ENCODE measurements at regions not wholly inside any gene's neighbourhood (a gene's known extent, or its start where the extent isn't known, plus 50 kb on each side); places are given as distances from the start of the nearest gene placed in this dataset.
A peak's percentile ranks its signal among the peaks of the same experiment; 100 is the strongest.

DNA sequence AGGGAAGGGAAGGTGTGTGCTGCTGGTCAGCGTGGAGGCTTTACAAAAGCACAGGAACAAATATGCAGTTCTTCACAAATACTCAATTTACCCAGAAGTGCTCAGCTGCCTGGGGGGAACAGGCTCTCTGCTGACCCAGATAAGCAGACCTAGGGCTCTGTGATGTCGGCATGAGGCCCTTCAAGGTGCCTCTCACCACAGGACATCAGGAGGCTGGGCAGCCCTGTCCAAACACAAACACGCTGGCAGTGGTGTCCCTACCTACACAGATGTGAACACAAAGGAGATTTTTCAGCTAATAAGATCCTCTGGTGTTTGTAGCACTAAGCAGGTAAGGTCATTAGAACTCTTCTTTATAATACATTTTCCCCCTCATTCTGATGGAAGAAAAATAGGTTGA is 243.0 kb upstream of the PROX1 start:
- H3K4me3 Mint-ChIP-seq, result no peak overlapping the region
- H3K36me3 Mint-ChIP-seq, result no peaks in the 10 kb centered on the region
- no peak overlapping the region for H3K27ac Mint-ChIP-seq
- no peaks in the 10 kb centered on the region for H3K27me3 Mint-ChIP-seq
- H3K9me3 Mint-ChIP-seq, result peaks cover 2% of the 10 kb centered on the region
- no peaks in the 10 kb centered on the region for H3K4me1 Mint-ChIP-seq
- no peak for DNase-seq

DNA sequence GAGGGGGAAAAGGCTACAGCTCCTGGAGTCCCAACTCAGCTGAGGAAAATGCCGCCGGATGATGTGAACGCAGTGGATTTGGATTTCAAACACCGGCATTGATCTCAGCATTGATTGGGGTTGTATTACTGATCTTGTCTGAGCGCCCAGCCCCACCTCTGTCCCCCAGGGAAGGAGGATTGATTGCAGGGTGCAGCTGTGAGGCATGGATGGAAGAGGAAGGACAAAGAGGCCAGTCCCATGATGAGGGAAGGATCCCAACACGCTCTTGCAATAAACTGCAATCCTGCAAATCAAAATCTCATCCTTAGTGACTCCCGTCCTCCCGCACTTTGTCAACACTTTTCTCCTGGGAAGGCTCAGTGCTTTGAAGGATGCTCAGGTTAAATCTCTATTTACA is 242.3 kb upstream of the PROX1 start:
- Mint-ChIP-seq H3K4me1 (no peaks in the 10 kb centered on the region), H3K27me3 (no peaks in the 10 kb centered on the region), H3K36me3 (no peaks in the 10 kb centered on the region), H3K27ac (no peak overlapping the region), H3K4me3 (no peak overlapping the region), H3K9me3 (peaks cover 2% of the 10 kb centered on the region)
- no peak for DNase-seq

DNA sequence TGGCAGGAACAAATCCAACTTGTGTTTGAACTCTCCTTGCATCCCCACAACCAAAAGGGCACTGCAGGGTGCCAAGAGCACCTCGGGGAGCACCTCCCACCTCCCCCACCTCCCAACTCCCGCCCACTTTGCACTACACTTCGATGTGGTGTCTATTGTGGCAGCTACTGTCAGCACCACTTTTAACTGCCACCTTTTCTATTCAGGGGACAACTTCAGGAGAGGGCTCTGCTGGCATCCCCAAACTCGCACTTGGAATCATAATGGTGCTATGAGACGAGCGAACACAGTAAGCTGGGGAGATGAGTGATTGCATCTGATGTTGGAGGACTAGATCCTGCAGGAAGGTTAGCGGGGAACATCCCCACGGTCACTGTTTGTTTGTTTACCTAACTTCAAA is 238.2 kb upstream of the PROX1 start:
- H3K36me3 Mint-ChIP-seq, result no peaks in the 10 kb centered on the region
- H3K27ac Mint-ChIP-seq, result no peak overlapping the region
- H3K9me3 Mint-ChIP-seq, result peaks cover 2% of the 10 kb centered on the region
- H3K4me3 Mint-ChIP-seq, result no peak overlapping the region
- no peak for DNase-seq
- no peaks in the 10 kb centered on the region for H3K27me3 Mint-ChIP-seq
- H3K4me1 Mint-ChIP-seq, result no peaks in the 10 kb centered on the region

DNA sequence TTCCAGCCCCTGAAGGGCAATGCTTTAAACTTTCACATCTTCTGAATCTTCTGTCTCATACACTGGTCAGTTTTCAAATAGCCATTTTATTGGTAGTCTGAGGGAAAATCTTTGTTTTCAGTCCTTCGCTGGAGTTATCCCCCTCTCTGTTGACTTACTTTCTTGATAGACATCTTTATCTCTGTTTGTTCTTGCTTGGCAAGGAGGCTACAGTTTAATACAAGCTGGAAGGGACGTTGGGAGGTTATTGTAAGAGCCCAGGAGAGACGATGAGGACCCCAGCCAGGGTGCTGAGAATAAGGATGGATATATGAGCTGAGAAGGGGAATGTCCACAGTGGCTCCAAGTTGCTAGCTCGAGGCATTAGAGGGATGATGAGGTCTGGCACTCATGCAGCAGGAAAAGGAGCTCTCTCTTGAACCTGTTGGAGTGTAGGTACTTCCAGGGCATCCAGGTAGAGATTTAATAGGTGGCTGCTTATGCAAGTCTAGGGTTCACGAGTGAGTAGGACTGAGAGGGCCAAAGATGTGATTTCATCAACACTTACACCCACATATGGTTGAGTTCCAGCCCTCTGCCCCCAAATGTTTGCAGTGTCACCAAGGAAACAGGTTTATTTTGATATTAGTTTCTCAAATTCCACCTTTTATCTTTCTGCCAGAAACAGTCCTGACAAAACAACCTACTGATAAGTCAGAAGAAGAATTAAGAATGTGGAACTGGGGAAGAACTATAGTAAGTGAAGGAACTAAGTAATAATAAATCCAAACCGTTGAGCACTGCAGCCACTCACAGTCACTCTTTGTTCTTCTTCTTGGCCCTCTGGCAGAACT is 237.3 kb upstream of the PROX1 start:
- H3K27ac Mint-ChIP-seq, result no peak overlapping the region

DNA sequence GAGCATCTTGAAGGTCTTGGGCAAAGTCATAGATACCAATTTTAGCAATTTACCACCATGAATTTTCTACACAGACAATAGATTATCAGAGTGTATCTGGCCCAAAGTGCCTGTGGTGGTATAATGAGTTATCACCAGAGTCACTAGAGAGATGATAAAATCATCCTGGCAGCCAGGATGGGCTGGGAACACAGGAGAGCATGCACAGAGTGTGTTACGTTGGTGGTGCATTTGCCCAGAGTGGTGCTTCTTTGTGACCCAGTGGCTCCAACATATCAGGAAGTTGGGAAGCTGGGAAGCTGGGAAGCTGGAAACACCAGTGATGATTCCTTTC is 236.7 kb upstream of the PROX1 start:
- H3K36me3 Mint-ChIP-seq, result no peaks in the 10 kb centered on the region

More for the DNA sequence above, 237.3 kb upstream of the PROX1 start:
- Mint-ChIP-seq H3K4me3 (no peak overlapping the region), H3K36me3 (no peaks in the 10 kb centered on the region), H3K4me1 (no peaks in the 10 kb centered on the region), H3K9me3 (peaks cover 2% of the 10 kb centered on the region), H3K27me3 (no peaks in the 10 kb centered on the region)
- DNase-seq, result no peak

DNA sequence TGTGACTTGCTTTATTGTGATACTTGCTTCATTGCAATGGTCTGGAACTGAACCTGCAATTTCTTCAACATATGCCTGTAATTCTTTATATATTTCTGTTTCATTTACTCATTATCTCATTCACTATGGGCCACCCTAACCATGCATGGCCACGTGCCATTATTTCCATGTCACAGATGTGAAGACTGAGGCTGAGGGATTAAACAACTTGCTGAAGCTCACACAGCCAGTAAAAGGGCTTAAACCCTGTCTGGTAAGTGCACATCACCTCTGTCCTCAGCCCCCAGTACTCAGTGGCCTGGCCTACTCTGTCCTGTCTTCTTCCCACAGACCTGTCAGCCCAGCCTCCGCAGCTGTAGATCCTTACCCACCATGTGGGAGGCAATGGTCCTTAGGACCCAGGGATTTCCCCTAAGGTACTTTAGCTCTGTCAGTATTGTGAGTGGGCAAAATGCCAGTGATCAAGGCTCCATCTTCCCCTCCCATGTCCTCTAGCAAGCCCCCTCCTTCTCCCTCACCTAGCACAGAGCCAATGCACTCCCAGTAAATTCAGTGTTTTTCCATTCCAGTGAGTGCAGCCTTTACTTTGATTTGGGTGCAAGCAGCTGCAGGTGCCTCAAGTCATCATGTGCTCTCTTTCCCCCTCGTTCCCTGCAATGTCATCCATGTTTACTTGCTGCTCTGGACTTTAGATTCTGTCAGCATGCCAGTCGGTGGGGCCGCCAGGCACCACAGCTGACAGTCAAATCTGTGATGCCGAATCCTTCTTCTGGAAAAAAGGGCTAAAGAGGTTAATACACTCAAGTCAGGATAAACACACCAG is 228.2 kb upstream of the PROX1 start:
- H3K4me3 Mint-ChIP-seq, result no peak overlapping the region
- no peaks in the 10 kb centered on the region for H3K36me3 Mint-ChIP-seq
- H3K4me1 Mint-ChIP-seq, result peaks cover 7% of the 10 kb centered on the region
- peaks cover 4% of the 10 kb centered on the region for H3K27me3 Mint-ChIP-seq
- DNase-seq, result no peak
- peaks cover 1% of the 10 kb centered on the region for H3K9me3 Mint-ChIP-seq
- H3K27ac Mint-ChIP-seq, result no peak overlapping the region

More for the DNA sequence above, 236.7 kb upstream of the PROX1 start:
- no peak overlapping the region for H3K27ac Mint-ChIP-seq
- H3K4me1 Mint-ChIP-seq, result no peaks in the 10 kb centered on the region
- DNase-seq, result no peak
- no peak overlapping the region for H3K4me3 Mint-ChIP-seq
- no peaks in the 10 kb centered on the region for H3K27me3 Mint-ChIP-seq
- H3K9me3 Mint-ChIP-seq, result peaks cover 2% of the 10 kb centered on the region

DNA sequence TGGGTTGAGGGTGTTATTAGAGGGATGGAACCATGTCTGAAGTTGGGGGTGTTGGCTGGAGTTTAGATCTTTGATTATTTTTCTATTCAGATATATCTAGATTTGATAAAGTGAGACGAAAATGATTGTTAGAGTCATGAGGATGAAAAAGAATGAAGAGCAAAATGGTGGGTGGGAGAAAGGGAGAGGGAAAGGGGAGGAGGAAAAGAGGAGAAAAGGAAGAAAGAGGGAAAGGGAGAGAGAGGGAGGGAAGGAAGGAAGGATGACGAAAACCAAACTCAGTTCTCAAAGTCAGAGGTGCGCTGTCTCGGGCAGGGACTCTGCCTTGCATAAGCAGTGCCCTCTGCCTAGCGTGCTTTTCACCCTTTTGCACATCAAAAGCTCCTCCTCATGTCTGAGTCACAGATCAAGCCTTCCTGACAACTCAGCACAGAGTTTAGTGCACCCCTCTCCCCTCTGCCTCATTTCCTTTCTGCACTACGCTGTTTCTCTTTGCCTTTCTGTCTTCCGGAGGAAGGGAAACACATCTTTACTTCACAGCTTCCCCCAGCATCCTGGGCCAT is 225.8 kb upstream of the PROX1 start:
- Mint-ChIP-seq H3K4me1 (peaks cover 7% of the 10 kb centered on the region), H3K36me3 (no peaks in the 10 kb centered on the region), H3K9me3 (peaks cover 1% of the 10 kb centered on the region), H3K4me3 (no peak overlapping the region), H3K27ac (peak overlapping the region; percentile 74), H3K27me3 (peaks cover 4% of the 10 kb centered on the region)
- peak; percentile 21 for DNase-seq

DNA sequence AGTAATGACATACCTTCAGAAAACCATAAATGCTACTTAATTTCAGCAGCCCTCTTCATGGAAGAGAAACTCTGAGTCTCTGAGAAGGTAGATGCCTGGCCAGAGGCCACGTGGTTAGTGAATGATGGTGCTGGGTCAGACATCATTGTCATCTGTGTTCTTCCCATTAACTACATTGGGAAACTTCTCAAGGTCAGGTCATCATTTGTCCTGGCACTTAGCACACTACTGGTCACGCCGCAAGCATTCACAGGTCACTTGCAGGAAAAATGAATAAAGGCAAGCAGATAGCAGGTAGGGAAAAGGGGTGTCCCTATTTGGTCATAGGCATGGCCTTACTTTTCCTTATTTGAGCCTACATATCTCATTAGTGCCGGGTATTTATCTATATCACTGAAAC is 220.1 kb upstream of the PROX1 start:
- DNase-seq, result no peak
- Mint-ChIP-seq H3K4me3 (no peak overlapping the region), H3K4me1 (no peaks in the 10 kb centered on the region), H3K9me3 (no peaks in the 10 kb centered on the region), H3K27ac (no peak overlapping the region), H3K36me3 (no peaks in the 10 kb centered on the region), H3K27me3 (no peaks in the 10 kb centered on the region)

DNA sequence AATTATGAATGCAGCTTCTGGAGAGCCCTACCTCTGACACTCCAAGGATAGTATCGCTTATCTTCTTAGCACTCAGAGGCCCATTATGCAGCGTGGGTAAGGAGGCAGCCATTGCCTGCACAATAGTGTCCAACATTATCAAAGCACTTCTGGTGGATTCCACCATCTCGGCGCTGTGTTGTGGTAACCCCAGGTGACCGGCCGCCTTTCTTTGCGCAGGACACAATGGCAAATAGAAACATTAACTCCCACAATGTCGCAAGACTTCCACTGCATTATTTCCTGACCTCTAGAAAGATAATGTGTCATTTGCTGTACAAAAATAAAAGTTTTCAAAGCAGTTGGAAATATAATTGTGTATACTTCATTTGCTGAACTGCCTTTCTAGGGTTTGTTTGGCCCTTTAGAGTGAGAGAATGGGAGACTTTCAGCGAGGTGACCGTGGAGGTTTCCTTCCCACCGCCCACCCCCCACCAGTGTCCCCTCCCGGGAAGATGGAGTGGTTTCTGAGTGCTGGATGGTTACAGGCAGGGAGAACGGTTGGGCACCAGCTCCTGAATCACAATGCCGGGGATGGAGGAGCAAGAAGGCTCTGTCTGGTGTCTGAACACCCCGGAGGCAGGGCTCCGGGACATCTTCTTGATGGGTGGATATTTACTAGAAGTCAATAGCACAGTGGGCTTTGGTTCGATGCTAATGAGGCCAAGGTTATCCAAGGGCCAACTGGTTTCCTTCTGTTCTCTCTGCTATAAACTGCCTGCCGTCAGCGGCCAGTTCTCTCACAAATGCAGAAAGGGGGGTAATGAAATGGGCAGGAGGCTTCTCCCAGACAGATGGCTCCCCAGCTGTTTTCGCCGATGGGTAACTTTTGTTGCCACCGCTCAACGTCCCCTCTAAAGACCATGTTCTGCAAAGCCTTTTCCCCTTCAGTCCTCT is 215.4 kb upstream of the PROX1 start:
- no peaks in the 10 kb centered on the region for H3K36me3 Mint-ChIP-seq
- no peak for DNase-seq
- H3K27me3 Mint-ChIP-seq, result no peaks in the 10 kb centered on the region
- no peak overlapping the region for H3K27ac Mint-ChIP-seq
- no peaks in the 10 kb centered on the region for H3K4me1 Mint-ChIP-seq
- no peak overlapping the region for H3K4me3 Mint-ChIP-seq
- no peaks in the 10 kb centered on the region for H3K9me3 Mint-ChIP-seq

DNA sequence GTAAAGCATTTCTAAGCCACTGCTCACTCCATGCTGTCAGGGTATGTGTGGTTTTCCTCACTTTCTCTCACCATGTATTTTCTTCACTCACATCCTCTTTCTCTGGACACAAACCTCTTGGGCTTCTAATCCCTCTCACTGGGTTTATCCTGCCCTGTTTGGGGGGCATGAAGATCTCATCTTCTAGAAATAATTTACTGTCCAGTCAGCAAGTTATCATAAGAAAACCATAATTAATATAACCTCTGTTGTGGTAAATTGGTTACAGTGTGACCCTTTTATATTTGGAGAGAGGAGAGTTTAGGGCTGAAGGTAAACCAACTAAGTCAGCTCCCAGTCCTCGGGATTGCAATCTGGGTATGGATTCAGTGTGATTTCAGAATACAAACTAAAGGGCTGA is 213.8 kb upstream of the PROX1 start:
- Mint-ChIP-seq H3K4me1 (no peaks in the 10 kb centered on the region), H3K4me3 (no peak overlapping the region), H3K27ac (no peak overlapping the region), H3K36me3 (no peaks in the 10 kb centered on the region), H3K27me3 (peaks cover 4% of the 10 kb centered on the region), H3K9me3 (no peaks in the 10 kb centered on the region)
- no peak for DNase-seq

DNA sequence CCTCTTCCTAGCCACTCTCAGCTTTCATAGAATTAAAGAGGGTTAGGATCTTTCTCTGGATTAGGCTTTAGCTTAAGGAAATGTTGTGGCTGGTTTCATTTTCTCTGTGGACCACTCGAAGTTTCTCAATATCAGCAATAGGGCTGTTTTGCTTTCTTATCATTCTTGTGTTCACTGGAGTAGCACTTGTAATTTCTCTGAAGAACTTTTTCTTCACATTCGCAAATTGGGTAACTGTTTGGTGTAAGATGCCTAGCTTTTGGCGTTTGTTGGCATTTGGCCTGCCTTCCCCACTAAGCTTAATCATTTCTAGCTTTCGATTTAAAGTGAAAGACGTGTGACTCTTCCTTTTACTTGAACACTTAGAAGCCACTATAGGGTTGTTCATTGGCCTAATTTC is 210.8 kb upstream of the PROX1 start:
- peaks cover 9% of the 10 kb centered on the region for H3K27me3 Mint-ChIP-seq
- DNase-seq, result no peak
- no peaks in the 10 kb centered on the region for H3K4me1 Mint-ChIP-seq
- H3K9me3 Mint-ChIP-seq, result no peaks in the 10 kb centered on the region
- H3K4me3 Mint-ChIP-seq, result no peak overlapping the region
- no peak overlapping the region for H3K27ac Mint-ChIP-seq
- H3K36me3 Mint-ChIP-seq, result no peaks in the 10 kb centered on the region

DNA sequence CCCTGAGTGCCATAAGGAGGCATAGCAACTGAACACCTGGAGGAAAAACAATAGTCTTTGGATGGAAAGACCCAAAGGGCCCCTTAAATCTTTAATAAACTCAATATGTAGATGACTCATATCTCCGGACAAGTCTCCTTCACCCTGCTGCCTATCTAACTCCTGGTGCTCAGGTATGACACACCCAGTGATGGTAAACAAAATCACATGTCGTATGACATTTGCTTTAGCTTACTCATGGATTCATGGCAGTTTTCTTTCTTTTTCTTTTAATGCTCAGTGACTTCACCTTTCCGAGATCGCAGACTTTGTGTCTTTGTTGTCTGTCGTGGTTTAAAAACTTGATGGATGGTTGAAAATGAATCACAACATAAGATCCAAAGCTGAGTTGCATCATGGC is 208.5 kb upstream of the PROX1 start:
- Mint-ChIP-seq H3K4me3 (no peak overlapping the region), H3K27me3 (peaks cover 9% of the 10 kb centered on the region), H3K27ac (no peak overlapping the region), H3K9me3 (no peaks in the 10 kb centered on the region), H3K4me1 (peaks cover 2% of the 10 kb centered on the region), H3K36me3 (no peaks in the 10 kb centered on the region)
- DNase-seq, result no peak

DNA sequence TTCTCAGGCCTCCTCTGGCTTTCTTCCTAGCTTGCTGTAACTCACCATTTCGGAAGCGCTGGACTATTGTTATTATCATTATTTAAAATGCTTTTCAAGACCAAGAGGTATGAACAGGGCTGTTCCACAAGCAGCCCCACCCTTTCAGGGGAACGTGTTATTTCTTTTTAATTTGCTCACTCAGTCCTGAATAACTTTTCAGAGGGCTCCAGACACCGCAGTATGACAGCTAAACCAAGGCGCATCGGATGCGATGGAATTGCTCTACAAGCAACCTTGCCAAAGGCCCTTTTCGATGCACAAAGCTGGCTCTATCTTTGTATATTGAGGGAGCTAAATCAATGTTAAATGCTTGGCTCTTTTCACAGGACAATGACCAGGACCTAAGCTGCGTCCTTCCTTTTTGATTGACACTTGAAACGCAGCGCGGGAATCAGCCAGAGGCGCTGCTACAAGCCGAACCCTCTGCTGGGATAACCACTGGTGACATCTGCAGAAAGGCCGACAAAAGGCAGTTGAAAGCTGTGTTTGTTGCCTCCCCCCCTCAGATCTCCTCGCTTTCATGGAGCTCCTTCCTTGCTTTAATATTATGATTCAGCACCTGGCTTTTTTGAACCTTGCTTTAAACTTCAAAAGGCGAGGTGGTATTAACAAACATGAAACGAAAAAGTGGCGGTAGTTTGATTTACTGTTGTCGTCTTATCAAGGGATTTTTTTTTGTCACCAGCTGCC is 204.7 kb upstream of the PROX1 start:
- no peaks in the 10 kb centered on the region for H3K36me3 Mint-ChIP-seq
- peaks cover 9% of the 10 kb centered on the region for H3K27me3 Mint-ChIP-seq
- H3K27ac Mint-ChIP-seq, result no peak overlapping the region
- no peak overlapping the region for H3K4me3 Mint-ChIP-seq
- no peaks in the 10 kb centered on the region for H3K9me3 Mint-ChIP-seq
- DNase-seq, result no peak
- peaks cover 2% of the 10 kb centered on the region for H3K4me1 Mint-ChIP-seq

DNA sequence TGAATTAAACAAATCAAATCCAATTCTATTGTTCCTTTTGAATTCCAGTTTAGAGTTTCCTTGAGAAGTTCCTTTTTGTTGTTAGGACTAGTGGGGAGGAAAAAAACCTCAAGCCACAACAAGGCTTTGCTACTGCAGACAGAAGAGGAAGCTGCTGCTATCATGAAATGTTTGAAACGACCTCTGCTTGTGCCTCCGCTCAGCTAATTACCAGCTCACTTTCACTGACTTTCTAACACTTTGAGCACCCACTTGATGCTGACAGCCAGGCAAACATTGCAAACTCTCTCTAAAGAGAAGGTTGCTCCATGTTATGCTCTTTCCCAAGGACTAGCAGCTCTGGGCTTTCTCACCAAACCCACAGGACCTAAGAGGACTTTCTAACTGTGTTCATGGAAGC is 203.9 kb upstream of the PROX1 start:
- no peaks in the 10 kb centered on the region for H3K9me3 Mint-ChIP-seq
- no peak for DNase-seq

More for the DNA sequence above, 203.9 kb upstream of the PROX1 start:
- H3K4me1 Mint-ChIP-seq, result peaks cover 2% of the 10 kb centered on the region
- no peak overlapping the region for H3K27ac Mint-ChIP-seq
- no peaks in the 10 kb centered on the region for H3K36me3 Mint-ChIP-seq
- peaks cover 5% of the 10 kb centered on the region for H3K27me3 Mint-ChIP-seq
- no peak overlapping the region for H3K4me3 Mint-ChIP-seq

Measured in activated naive CD8-positive, alpha-beta T cell treated with anti-CD3 and anti-CD28 coated beads for 36 hours (primary cell).